ENCODE measurements at regions not wholly inside any gene's neighbourhood (a gene's known extent, or its start where the extent isn't known, plus 50 kb on each side); places are given as distances from the start of the nearest gene placed in this dataset.

- DNase-seq (ENCODE audit: low read depth), result no peak
- in situ Hi-C loops (cut with HindIII; ENCODE audit: low pct_unique_long_range_greater_than_20kb, low sequenced_read_pairs), result no loop called here
These were observed 195.1 kb upstream of the CADM1 start for GRCh38 chr11:115699326-115699725.

DNA sequence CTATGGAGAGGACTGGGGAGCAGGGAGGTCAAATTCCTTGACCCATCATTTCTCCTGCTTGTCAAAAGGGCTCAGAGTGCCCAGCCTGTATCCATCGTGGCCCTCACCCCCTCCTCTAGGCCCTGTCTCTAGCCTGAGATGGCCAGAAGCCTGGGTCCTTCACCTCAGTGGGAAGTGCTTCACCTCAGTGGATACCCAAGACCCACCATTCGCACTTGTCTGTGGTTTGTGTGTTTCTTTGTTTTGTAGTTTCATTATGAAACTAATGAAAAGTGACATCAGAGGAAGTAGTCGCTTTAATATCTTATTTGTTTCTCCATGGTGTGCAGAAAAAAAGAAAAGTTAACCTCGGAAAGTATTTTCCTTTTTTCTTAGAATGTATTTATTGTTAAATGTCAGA is 194.0 kb upstream of the CADM1 start:
- in situ Hi-C loops (cut with HindIII; ENCODE audit: low pct_unique_long_range_greater_than_20kb, low sequenced_read_pairs), result no loop called here
- DNase-seq (ENCODE audit: low read depth), result no peak

GRCh38 chr11:115696563-115696962 is 192.3 kb upstream of the CADM1 start:
- DNase-seq (ENCODE audit: low read depth), result no peak
- in situ Hi-C loops (cut with HindIII; ENCODE audit: low pct_unique_long_range_greater_than_20kb, low sequenced_read_pairs), result no loop called here

GRCh38 chr11:115695677-115696364 is 191.6 kb upstream of the CADM1 start:
- in situ Hi-C loops (cut with HindIII; ENCODE audit: low pct_unique_long_range_greater_than_20kb, low sequenced_read_pairs), result no loop called here
- no peak for DNase-seq (ENCODE audit: low read depth)

DNA sequence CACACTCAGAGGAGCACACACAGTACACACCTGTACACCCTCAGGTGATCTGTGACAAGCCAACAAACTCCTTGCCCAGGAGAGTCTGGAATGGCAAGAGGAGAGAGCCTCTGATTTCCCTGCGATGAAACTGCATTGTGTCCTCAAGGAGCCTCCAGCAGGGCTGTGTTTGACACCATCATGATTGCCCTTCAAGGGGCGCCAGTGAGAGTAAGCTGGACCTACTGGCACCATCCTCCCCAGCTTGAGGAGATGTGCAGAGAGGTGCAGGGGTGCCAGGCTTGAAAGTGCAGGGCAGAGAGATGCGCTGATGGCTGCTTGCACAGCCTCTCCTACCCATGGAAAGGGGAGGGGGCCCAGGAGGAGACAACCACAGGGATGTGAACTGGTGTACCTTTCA is 188.8 kb upstream of the CADM1 start:
- in situ Hi-C loops (cut with HindIII; ENCODE audit: low pct_unique_long_range_greater_than_20kb, low sequenced_read_pairs), result no loop called here
- no peak for DNase-seq (ENCODE audit: low read depth)

DNA sequence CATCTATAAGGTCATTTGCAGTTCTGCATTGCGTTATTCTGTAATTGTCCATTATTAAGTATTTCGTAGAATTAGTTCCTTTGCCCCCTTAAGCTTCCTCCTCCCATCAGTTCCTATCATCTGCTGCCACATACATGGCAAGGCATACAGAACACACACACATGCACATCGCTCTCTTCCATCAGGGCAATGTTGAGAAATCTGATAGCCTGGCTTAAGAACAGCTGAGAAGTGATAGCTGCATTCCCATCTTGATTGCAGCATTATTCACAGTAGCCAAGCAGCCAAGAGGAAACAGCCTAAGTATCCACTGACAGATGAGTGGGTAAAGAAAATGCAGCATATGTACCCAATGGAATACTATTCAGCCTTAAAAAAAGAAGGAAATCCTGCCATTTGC is 186.8 kb upstream of the CADM1 start:
- in situ Hi-C loops (cut with HindIII; ENCODE audit: low pct_unique_long_range_greater_than_20kb, low sequenced_read_pairs), result no loop called here
- DNase-seq (ENCODE audit: low read depth), result no peak

DNA sequence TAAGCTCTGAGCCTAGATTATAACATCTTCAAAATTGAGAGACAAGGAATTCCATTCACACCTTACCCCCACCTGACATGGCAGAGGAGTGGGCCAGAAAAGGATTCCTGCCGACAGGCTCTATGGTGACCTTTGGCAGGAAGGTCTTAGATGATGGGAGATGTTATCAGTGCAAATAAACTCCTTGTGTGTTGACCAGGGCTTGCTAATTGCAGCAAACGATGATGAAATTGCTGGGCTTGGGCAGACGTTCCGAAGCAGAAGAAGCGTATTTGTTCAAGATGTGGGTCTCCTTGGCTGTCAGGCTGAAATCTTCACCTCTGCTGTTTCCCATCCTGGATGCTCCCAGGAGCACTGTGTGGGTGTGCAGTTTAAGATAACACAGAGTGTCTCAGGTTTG is 183.7 kb upstream of the CADM1 start:
- DNase-seq (ENCODE audit: low read depth), result no peak
- in situ Hi-C loops (cut with HindIII; ENCODE audit: low pct_unique_long_range_greater_than_20kb, low sequenced_read_pairs), result no loop called here

DNA sequence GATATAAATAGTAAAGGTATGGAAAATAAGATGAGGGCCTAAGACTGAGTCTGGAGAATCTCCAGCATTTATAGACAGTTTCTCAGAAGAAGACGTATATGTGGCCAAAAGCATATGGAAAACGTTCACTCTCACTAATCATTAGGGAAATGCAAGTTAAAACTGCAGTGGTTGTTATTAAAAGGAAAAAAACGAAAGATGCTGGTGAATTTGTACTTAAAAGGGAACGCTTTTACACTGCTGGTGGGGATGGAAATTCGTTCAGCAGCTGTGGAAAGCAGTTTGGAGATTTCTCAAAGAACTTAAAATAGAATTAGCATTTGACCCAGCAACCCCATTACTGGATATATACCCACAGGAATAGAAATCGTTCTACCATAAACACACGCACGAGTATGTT is 180.5 kb upstream of the CADM1 start:
- DNase-seq (ENCODE audit: low read depth), result no peak
- in situ Hi-C loops (cut with HindIII; ENCODE audit: low pct_unique_long_range_greater_than_20kb, low sequenced_read_pairs), result no loop called here

DNA sequence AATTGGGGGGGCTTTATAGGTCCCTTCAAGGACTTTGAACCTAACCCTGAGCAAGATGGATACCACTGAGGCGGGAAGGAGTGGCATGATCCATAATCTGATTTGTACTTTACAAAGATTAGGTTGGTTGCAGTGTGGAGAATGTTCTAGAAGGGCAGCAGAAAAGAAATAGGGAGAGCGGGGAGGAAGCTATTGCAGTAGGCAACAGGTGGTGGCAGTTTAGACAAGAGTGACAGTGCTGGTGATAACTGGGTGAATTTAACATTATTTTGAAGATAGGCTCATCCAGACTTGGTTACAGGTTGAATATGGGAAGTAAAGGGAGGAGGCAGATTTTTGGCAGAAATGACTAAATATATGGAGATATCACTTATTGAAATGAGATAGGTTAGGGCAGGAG is 179.9 kb upstream of the CADM1 start:
- no peak for DNase-seq (ENCODE audit: low read depth)
- in situ Hi-C loops (cut with HindIII; ENCODE audit: low pct_unique_long_range_greater_than_20kb, low sequenced_read_pairs), result no loop called here

DNA sequence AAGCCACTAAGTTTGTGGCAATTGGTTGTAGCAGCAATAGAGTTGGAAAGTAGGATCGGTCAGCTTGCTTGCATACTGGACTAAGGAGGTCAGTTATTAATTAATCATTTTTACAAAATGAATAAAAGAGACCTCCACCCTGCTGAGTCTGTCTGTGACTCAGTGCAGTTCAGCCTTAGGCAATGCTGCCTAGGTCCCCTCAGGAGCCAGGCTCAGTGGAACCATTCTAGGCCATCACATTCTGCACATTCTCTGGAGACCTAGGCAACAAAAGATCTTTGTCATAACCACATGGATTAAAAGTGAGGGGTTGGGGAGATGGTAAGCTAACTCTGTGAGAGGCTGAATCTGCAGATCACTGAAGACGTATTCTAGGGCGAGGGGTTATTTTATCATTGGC is 178.7 kb upstream of the CADM1 start:
- in situ Hi-C loops (cut with HindIII; ENCODE audit: low pct_unique_long_range_greater_than_20kb, low sequenced_read_pairs), result no loop called here
- DNase-seq (ENCODE audit: low read depth), result no peak

DNA sequence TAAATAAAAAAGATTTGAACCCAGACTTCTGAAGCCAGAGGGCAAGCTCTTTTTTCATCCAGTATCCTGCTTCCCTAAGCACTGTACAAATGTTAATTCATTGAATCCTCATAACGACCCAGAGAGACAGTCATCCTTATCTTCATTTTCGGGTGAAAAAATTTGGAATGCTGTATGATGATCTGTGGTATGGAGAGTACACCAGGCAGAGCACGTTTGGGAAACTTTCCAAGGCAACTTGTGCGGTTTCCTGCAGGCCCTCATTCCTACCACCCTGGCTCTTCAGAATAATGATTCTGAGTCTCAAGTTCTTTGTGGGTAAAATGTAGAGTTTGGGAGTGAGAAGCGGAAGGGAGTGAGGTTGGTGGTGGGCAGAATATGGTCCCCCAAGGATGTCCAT is 177.9 kb upstream of the CADM1 start:
- DNase-seq (ENCODE audit: low read depth), result no peak
- in situ Hi-C loops (cut with HindIII; ENCODE audit: low pct_unique_long_range_greater_than_20kb, low sequenced_read_pairs), result no loop called here

GRCh38 chr11:115679945-115680344 is 175.7 kb upstream of the CADM1 start:
- in situ Hi-C loops (cut with HindIII; ENCODE audit: low pct_unique_long_range_greater_than_20kb, low sequenced_read_pairs), result no loop called here
- no peak for DNase-seq (ENCODE audit: low read depth)

GRCh38 chr11:115678942-115679341 is 174.7 kb upstream of the CADM1 start:
- DNase-seq (ENCODE audit: low read depth), result no peak
- in situ Hi-C loops (cut with HindIII; ENCODE audit: low pct_unique_long_range_greater_than_20kb, low sequenced_read_pairs), result no loop called here

- DNase-seq (ENCODE audit: low read depth), result no peak
- in situ Hi-C loops (cut with HindIII; ENCODE audit: low pct_unique_long_range_greater_than_20kb, low sequenced_read_pairs), result no loop called here
These were observed 173.0 kb upstream of the CADM1 start for GRCh38 chr11:115677190-115677589.

- DNase-seq (ENCODE audit: low read depth), result no peak
- in situ Hi-C loops (cut with HindIII; ENCODE audit: low pct_unique_long_range_greater_than_20kb, low sequenced_read_pairs), result no loop called here
These were observed 172.6 kb upstream of the CADM1 start for GRCh38 chr11:115676768-115677167.

GRCh38 chr11:115676206-115676605 is 172.0 kb upstream of the CADM1 start:
- in situ Hi-C loops (cut with HindIII; ENCODE audit: low pct_unique_long_range_greater_than_20kb, low sequenced_read_pairs), result no loop called here
- no peak for DNase-seq (ENCODE audit: low read depth)

- in situ Hi-C loops (cut with HindIII; ENCODE audit: low pct_unique_long_range_greater_than_20kb, low sequenced_read_pairs), result no loop called here
- DNase-seq (ENCODE audit: low read depth), result no peak
These were observed 170.8 kb upstream of the CADM1 start for GRCh38 chr11:115674937-115675544.

- in situ Hi-C loops (cut with HindIII; ENCODE audit: low pct_unique_long_range_greater_than_20kb, low sequenced_read_pairs), result no loop called here
- no peak for DNase-seq (ENCODE audit: low read depth)
These were observed 170.1 kb upstream of the CADM1 start for GRCh38 chr11:115674176-115674936.

GRCh38 chr11:115673720-115674119 is 169.5 kb upstream of the CADM1 start:
- in situ Hi-C loops (cut with HindIII; ENCODE audit: low pct_unique_long_range_greater_than_20kb, low sequenced_read_pairs), result no loop called here
- DNase-seq (ENCODE audit: low read depth), result no peak

DNA sequence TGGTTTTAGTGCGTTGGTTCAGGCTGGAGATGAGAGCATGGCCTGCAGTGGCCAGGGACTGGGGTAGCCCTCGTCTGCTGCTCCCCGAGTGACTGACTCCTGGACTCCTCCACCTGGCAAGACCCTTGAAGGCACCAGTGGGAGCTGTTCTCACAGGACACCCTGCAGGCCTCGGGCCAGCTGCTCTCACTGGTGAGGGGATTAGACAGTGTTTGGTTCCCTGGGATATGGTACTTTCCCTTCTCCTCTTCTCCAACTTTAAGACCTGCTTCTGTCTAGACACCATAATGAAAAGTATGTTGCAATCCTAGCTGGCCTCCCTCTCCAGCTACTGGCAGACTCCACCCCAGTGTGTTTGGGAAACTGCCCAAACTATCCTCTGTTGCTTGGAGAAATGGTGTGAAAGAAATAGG is 168.8 kb upstream of the CADM1 start:
- in situ Hi-C loops (cut with HindIII; ENCODE audit: low pct_unique_long_range_greater_than_20kb, low sequenced_read_pairs), result no loop called here
- no peak for DNase-seq (ENCODE audit: low read depth)

Measured in Caki2 (cell line).